RCC 7860 (cell line): ENCODE measurements at regions not wholly inside any gene's neighbourhood (a gene's known extent, or its start where the extent isn't known, plus 50 kb on each side); places are given as distances from the start of the nearest gene placed in this dataset.
"Not testable (repeated sequence)": the region's sequence is repeated elsewhere in the genome, so short reads cannot be mapped to it uniquely, and the experiment has no call there.

Experiments
- DNase-seq: peaks from one replicate; pipeline ENCODE4 v3.0.0-alpha.2; 2015; ENCODE audit warnings: low spot score
- FAIRE-seq: peaks from 2 replicates; lab custom pipeline; 2012; peaks lifted over from hg19 to GRCh38; lab: Jason Lieb, UNC

GRCh38 chr17:77623321-77623720 lies 335.2 kb upstream of the TNRC6C start:
- DNase-seq, FAIRE-seq: not testable (repeated sequence)

GRCh38 chr17:77628035-77628434 lies 330.5 kb upstream of the TNRC6C start:
- DNase-seq = no peak
- no peak for FAIRE-seq

DNA sequence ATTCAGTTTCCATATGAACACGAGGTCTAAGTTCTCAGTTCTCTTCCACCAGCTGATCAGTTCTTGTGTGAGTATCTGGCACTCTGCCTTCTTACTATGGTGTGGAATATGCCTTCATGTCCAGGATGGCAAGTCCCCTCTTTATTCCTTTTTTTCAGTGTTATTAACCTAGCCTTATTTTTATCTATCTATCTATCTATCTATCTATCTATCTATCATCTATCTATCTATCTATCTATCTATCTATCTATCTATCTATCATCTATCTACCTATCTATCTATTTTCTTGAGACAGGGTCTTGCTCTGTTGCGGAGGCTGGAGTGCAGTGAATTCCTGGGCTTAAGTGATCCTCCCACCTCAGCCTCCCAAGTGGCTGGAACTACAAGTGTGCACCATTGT lies 329.2 kb upstream of the TNRC6C start:
- DNase-seq, FAIRE-seq: not testable (repeated sequence)

DNA sequence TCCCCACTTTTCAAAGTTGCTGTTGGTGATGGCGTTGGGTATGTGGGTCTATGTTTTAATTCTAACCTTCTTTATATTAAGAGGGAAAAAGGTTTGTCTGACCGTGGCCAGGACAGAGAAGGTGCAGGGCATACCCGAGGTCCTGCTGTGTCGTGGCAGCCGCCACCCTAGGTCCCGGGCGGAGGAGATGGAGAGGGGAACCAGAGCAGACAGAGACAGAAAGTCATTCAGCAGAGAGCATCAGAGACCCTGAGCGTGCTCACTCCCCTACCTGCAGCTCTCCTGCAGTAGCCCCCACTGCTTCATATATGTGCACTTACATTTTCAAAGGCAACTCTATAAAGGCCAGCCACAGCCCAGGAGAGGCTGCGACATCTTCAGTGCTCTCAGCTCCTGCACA lies 327.2 kb upstream of the TNRC6C start:
- FAIRE-seq = no peak
- no peak for DNase-seq

DNA sequence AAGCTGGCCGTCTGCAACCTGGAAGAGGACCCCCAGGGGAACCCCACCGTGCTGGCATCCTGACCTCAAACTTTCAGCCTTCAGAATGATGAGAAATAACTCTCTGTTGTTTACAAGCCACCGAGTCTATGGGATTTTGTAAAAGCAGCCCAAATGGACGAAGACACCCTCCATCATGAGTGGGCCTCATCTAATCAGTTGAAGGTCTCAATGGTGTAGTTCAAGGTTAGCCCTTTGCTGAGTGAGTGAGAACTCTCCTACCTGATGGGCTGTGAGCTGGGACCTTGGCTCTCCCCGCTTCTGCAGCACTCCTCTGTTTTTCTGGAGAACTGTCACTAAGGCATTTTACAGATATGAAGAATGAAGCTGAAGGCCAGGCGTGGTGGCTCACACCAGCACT lies 325.9 kb upstream of the TNRC6C start:
- FAIRE-seq = no peak
- DNase-seq = no peak

DNA sequence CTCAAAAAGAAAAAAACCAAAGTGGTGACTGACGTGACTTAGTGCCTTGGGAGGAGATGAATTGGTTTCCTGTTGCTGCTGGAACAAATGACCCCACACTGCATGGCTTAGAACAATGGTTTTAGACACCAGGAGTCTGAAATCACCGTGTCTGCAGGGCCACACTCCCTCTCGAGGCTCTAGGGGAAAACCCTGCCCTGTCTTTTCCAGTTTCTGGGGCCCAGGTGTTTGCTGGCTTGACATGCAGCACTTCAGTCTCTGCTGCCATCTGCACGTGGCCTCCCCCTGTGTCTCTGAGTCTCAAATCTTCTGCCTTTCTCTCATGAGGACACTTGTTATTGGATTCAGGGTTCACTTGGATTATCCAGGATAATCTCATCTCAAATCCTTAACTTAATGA lies 323.8 kb upstream of the TNRC6C start:
- DNase-seq (no peak), FAIRE-seq (no peak)

- no peak for DNase-seq
- FAIRE-seq = no peak
Observed at GRCh38 chr17:77635176-77635575, 323.3 kb upstream of the TNRC6C start.

- FAIRE-seq, DNase-seq: not testable (repeated sequence)
Observed at GRCh38 chr17:77635785-77636184, 322.7 kb upstream of the TNRC6C start.

GRCh38 chr17:77636835-77637817 lies 321.4 kb upstream of the TNRC6C start:
- FAIRE-seq (no peak), DNase-seq (no peak)

DNA sequence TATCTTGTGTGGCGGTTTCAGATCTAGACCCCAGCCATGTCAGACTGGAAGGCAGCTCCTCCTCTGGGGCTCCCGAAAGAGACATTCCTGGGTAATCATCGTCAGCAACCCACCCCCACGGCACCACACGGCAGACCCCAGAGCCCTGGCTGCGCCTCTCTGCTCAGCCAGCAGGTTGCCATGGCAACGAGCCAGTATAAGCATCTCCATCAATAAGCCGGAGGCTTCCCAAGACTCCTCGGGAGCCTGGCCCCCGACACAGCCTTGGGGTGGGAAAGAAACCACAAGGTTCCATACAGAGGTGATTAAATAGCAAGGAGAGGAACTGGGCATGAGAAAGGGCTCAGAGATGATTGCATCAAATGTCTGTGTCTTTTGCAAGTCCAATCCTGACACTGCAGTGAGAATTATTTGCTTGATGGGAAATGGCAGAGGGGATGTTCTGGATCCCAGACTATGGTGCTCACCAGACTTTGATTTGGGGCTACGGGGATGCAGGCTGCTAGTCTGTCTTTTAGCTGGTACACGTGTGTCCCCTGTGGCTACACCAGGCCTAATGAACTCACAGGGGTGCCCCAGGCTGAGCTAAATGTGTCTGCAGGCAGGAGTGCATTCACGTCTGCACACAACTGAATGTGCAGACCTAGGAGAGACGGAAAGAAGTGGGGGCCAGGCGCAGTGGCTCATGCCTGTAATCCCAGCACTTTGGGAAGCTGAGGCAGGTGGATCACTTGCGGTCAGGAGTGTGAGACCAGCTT lies 320.5 kb upstream of the TNRC6C start:
- no peak for DNase-seq
- no peak for FAIRE-seq

DNA sequence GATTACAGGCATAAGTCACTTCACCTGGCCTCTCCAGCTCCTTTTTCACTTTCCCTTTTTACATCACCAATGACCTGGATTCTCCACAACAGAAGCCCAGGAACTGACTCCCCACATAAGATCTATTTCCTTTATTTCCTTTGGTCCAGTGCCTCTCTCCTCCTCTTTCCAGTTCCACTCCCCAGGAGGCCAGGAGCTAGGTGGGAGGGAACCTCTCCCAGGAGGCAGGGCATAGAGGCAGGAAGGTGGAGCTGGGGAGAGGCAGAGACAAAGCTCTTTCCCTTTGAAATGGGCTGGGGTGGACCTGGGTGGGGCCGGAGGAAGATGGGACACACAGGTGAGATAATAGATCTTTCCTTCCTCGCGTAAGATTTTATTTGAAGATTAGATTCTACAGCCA lies 318.3 kb upstream of the TNRC6C start:
- no peak for DNase-seq
- no peak for FAIRE-seq

- FAIRE-seq (no peak), DNase-seq (no peak)
Observed at GRCh38 chr17:77640916-77641605, 317.4 kb upstream of the TNRC6C start.

- FAIRE-seq (no peak), DNase-seq (no peak)
Observed at GRCh38 chr17:77641718-77642117, 316.8 kb upstream of the TNRC6C start.

- DNase-seq (no peak), FAIRE-seq (no peak)
Observed at GRCh38 chr17:77644181-77645071, 314.1 kb upstream of the TNRC6C start.

GRCh38 chr17:77645072-77646045 lies 313.1 kb upstream of the TNRC6C start:
- DNase-seq (no peak), FAIRE-seq (no peak)

GRCh38 chr17:77646046-77646430 lies 312.5 kb upstream of the TNRC6C start:
- no peak for FAIRE-seq
- DNase-seq = no peak

GRCh38 chr17:77647531-77647930 lies 311.0 kb upstream of the TNRC6C start:
- DNase-seq (no peak), FAIRE-seq (no peak)

DNA sequence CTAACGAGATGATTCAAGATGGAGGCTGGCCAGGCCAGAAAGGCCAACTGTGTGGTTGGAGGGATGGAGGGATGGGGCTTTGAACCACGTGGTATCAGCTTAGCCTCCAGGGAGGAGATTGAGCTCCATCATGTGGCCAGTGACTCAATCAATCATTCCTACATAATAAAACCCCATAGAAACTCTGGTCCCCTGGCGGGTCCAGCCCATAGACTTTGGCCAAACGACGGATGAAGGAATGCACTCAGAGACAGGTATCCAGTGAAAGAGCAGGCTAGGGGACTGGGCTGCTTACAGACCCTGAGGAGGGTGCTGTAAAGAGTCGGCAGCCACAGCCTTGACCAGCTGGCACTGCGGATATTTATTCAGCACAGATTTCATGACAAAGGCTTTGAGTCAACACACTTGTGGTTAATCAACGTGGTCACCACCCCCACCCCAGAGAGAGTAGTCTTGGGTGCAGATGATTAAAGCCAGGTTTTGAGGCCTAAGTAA lies 308.7 kb upstream of the TNRC6C start:
- DNase-seq = no peak
- FAIRE-seq = no peak

- no peak for FAIRE-seq
- no peak for DNase-seq
Observed at GRCh38 chr17:77651988-77652387, 306.5 kb upstream of the TNRC6C start.
